Left ventricle myocardium inferior (tissue), 1 donor: ENCODE measurements at regions not wholly inside any gene's neighbourhood (a gene's known extent, or its start where the extent isn't known, plus 50 kb on each side); places are given as distances from the start of the nearest gene placed in this dataset.

Source experiments
- DNase-seq: peaks from one replicate; pipeline ENCODE4 v3.0.0-alpha.2; 2020
- H3K27ac ChIP-seq: fragments of 200-600 bp; replicated peaks from 2 replicates; pipeline ENCODE4 v1.8.0; 2021
- H3K27me3 ChIP-seq: fragments of 200-600 bp; 2 replicates; pipeline ENCODE4 v1.8.0; 2021; ENCODE audit warnings: low read depth
- H3K36me3 ChIP-seq: fragments of 200-600 bp; 2 replicates; pipeline ENCODE4 v1.8.0; 2021
- H3K4me1 ChIP-seq: fragments of 200-600 bp; 2 replicates; pipeline ENCODE4 v1.8.0; 2021
- H3K4me3 ChIP-seq: fragments of 200-600 bp; 2 replicates; pipeline ENCODE4 v1.8.0; 2021; ENCODE audit warnings: mild to moderate bottlenecking, moderate library complexity
- H3K9me3 ChIP-seq: fragments of 200-600 bp; replicated peaks from 2 replicates; pipeline ENCODE4 v1.8.0; 2021
- intact Hi-C: fragments of 100-400 bp; cut with micrococcal nuclease; formaldehyde crosslinking; loops from one replicate; pipeline ENCODE4 v1.11.0; 2022
- TF ChIP-seq, protein P1 (sequence below): fragments of 200-600 bp; IDR thresholded peaks from 2 replicates; pipeline ENCODE4 v1.8.0; 2021; ENCODE audit warnings: antibody characterized with exemption, mild to moderate bottlenecking, borderline replicate concordance
- donor health status: DM: no; HTN: yes; CAD: no; lungs with severe emphysema.

DNA sequence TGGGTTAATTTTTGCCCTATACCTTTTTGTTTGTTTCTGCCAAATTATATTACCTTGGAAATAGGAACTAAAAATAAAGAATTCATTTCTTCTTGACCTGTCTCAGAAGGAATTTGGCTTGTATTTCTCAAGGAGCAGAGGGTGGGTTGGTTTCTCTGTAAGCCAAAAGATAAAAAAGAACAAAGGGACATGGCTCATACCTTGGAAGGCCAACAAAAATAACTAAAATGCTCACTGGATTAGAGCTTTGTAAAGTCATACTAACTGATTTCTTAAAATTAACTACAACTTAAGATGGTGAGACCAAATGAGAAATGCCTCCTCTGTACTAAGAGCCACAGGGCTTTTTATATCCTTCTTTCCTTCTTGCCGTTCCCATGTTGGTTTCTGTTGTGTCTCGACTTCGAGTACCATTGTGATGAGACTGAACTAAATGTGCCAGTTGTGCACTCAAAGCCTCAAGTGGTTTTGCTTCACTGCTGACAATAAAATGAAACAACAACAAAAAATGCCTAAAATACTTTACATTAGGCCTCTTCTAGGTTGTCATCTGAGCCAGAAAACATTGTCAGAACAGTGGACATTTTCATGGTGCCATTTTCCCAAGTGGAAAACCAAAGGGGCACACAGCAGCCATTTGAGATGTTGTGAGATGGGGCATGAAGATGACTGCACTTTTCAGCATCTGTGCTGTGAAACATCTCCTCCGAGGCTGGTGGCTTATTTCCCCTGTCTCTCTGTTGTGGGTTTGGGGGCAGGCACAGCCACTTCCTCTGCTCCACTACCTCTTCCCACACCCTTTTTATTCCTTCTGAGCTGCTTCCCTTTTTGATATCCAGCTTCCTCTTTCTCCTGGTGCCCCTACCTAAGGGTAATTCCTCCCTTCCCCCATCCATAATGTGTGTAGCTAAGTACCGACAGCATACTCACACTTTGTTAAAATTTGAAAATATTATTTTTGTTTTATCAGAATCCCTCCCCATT lies 51.8 kb upstream of the AGR3 start:
- no peaks in the 10 kb centered on the region for H3K9me3 ChIP-seq
- no peak overlapping the region for H3K4me3 ChIP-seq
- no peak overlapping the region for H3K27ac ChIP-seq
- no peak for DNase-seq
- TF ChIP-seq, protein P1, sequence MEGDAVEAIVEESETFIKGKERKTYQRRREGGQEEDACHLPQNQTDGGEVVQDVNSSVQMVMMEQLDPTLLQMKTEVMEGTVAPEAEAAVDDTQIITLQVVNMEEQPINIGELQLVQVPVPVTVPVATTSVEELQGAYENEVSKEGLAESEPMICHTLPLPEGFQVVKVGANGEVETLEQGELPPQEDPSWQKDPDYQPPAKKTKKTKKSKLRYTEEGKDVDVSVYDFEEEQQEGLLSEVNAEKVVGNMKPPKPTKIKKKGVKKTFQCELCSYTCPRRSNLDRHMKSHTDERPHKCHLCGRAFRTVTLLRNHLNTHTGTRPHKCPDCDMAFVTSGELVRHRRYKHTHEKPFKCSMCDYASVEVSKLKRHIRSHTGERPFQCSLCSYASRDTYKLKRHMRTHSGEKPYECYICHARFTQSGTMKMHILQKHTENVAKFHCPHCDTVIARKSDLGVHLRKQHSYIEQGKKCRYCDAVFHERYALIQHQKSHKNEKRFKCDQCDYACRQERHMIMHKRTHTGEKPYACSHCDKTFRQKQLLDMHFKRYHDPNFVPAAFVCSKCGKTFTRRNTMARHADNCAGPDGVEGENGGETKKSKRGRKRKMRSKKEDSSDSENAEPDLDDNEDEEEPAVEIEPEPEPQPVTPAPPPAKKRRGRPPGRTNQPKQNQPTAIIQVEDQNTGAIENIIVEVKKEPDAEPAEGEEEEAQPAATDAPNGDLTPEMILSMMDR = no peak
- intact Hi-C loops = no loop called here
- H3K4me1 ChIP-seq = no peaks in the 10 kb centered on the region
- no peaks in the 10 kb centered on the region for H3K27me3 ChIP-seq
- H3K36me3 ChIP-seq = no peaks in the 10 kb centered on the region

DNA sequence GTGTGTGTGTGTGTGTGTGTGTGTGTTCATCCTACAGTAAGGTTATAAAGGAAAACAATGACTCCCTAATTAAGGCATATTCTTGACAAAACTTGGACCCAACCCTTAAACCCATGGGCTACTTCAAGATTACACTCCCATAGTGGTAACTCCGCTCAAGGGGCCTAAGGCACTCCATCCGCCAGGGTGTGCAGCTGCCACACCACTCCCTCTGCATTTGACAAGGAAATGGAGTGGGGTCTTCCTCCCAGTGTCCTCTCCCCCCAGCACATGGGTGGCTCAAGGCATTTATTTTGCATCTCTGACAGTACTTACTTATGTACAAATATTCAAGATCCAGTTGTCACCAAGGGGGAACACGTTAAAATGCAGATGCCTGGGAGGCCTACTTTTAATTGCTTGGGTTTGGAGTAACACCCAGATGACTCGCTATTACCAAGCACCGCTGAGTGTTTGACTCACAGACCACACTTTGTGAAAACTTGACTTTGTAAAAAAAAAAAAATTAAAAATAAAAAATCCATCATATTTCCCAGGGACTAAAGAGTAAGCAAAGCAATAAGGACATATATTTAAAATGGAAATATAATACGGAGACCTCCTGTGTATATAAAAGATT lies 53.0 kb upstream of the AGR3 start:
- TF ChIP-seq, protein P1 = no peak
- intact Hi-C loops = no loop called here
- no peaks in the 10 kb centered on the region for H3K27me3 ChIP-seq
- H3K9me3 ChIP-seq = no peaks in the 10 kb centered on the region
- H3K4me3 ChIP-seq = no peak overlapping the region
- no peaks in the 10 kb centered on the region for H3K4me1 ChIP-seq
- DNase-seq = no peak
- no peak overlapping the region for H3K27ac ChIP-seq
- no peaks in the 10 kb centered on the region for H3K36me3 ChIP-seq

DNA sequence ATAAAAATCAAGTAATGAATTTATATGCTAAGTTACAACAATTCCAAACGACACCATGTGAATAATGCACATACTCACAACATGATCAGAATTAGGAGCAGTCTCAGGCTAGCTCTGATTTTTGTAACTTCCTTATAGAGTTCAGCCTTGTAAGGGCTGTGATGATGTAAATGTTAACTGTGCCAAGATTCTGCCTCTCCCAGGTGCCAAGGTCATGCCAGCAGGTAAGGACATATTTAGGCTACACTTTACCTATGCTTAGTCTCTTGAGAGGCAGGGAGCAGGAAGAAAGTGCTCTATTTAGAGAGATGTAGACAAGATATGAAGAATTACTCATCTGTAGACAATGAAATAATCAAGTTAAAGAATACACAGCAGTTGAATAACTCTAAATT lies 53.6 kb upstream of the AGR3 start:
- Histone ChIP-seq H3K36me3 (no peaks in the 10 kb centered on the region), H3K27me3 (no peaks in the 10 kb centered on the region), H3K27ac (no peak overlapping the region), H3K4me3 (no peak overlapping the region), H3K4me1 (no peaks in the 10 kb centered on the region), H3K9me3 (no peaks in the 10 kb centered on the region)
- DNase-seq = no peak
- TF ChIP-seq, protein P1 = no peak
- intact Hi-C loops = no loop called here

DNA sequence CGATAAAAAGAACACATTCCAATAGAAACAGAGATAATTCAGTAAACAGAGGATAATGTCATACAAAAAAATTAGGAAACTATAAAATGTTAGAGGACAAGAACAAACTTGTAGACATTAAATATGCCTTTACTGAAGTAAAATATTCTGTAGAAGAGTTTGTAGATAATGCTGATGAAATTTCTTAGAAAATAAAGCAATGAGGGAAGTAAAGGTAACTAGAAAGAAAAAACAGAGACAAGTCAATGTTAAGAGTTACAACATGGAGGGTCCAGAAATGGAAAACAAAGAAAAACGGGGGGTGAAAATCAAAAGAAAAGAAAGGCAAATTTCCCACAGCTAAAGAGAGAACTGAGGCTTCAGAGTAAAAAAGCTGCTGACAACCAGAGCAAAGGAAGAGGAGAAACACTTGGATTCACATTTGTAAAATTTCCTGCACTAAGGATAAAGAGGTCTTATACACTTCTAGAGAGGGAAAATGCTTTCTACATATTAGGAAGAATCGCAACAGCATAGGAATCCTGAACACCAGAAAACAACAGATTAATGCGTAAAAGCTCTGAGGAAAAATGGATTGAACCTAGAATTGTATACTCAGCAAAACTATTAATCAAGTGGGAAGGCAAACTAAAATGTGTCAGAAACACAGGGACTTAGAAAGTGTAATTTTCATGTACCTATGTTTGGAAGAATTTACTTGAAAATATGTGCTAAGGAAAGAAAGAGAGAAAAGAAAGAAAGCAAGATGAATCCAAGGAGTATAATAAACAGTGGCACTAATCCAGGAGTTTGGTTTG lies 55.0 kb upstream of the AGR3 start:
- Histone ChIP-seq H3K27ac (no peak overlapping the region), H3K36me3 (no peaks in the 10 kb centered on the region), H3K4me3 (no peak overlapping the region), H3K9me3 (no peaks in the 10 kb centered on the region), H3K27me3 (no peaks in the 10 kb centered on the region), H3K4me1 (no peaks in the 10 kb centered on the region)
- TF ChIP-seq, protein P1 = no peak
- intact Hi-C loops = no loop called here
- no peak for DNase-seq

DNA sequence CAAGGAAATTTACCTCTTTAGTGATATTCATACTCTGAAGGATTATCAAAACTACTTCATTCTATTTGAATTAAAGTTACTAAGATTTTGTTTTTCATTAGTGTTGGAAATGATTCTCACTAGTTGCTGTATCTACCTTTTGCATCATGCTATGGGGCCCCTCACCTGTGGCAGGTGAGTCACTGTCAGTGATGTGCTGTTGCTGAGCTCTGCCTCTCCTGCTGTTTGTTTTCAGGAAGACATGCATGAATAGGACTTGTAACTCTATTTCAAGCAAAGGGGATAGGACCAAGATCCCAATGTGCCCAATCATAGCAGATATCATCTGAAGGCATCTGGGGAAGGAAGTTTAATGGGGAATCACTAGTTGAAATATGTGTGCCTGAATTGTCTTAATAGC lies 57.4 kb upstream of the AGR3 start:
- TF ChIP-seq, protein P1 = no peak
- Histone ChIP-seq H3K27me3 (no peaks in the 10 kb centered on the region), H3K27ac (no peak overlapping the region), H3K4me3 (no peak overlapping the region), H3K9me3 (no peaks in the 10 kb centered on the region), H3K4me1 (no peaks in the 10 kb centered on the region), H3K36me3 (no peaks in the 10 kb centered on the region)
- no peak for DNase-seq
- intact Hi-C loops = no loop called here
